Neural progenitor cell (in vitro differentiated cells): ENCODE measurements at regions not wholly inside any gene's neighbourhood (a gene's known extent, or its start where the extent isn't known, plus 50 kb on each side); places are given as distances from the start of the nearest gene placed in this dataset.
A peak's percentile ranks its signal among the peaks of the same experiment; 100 is the strongest.

ENCODE experiments used
- DNase-seq: peaks from one replicate; pipeline ENCODE4 v3.0.0-alpha.2; 2016; ENCODE audit warnings: low spot score
- H2AFZ ChIP-seq: fragments of 200-600 bp; sonication (generic); replicated peaks from 2 replicates; pipeline ENCODE4 v1.6.1; 2016; ENCODE audit warnings: antibody characterized with exemption
- H3F3A ChIP-seq: fragments of 200-600 bp; sonication (generic); 2 replicates; pipeline ENCODE4 v1.6.1; 2016; ENCODE audit warnings: antibody characterized with exemption, low read depth
- H3K27ac ChIP-seq: fragments of 200-600 bp; sonication (generic); 2 replicates; pipeline ENCODE4 v1.5.1; 2016; ENCODE audit warnings: mild to moderate bottlenecking
- H3K27me3 ChIP-seq: fragments of 200-600 bp; sonication (generic); 2 replicates; pipeline ENCODE4 v1.6.1; 2016; ENCODE audit warnings: mild to moderate bottlenecking, moderate library complexity
- H3K36me3 ChIP-seq: fragments of 200-600 bp; sonication (generic); 2 replicates; pipeline ENCODE4 v1.5.1; 2016
- H3K4me1 ChIP-seq: fragments of 200-600 bp; sonication (generic); 2 replicates; pipeline ENCODE4 v1.6.1; 2016; ENCODE audit warnings: mixed run types
- H3K4me2 ChIP-seq: fragments of 200-600 bp; sonication (generic); 2 replicates; pipeline ENCODE4 v1.6.1; 2016
- H3K4me3 ChIP-seq: fragments of 200-600 bp; sonication (generic); 2 replicates; pipeline ENCODE4 v1.5.1; 2016
- H3K79me2 ChIP-seq: fragments of 200-600 bp; sonication (generic); 2 replicates; pipeline ENCODE4 v1.6.1; 2016; ENCODE audit warnings: low read depth
- H3K9ac ChIP-seq: fragments of 200-600 bp; sonication (generic); 2 replicates; pipeline ENCODE4 v1.6.1; 2016
- H3K9me3 ChIP-seq: fragments of 200-600 bp; sonication (generic); 2 replicates; pipeline ENCODE4 v1.5.1; 2016; ENCODE audit warnings: low read depth
- H4K20me1 ChIP-seq: fragments of 200-600 bp; sonication (generic); 2 replicates; pipeline ENCODE4 v1.6.1; 2016; ENCODE audit warnings: low read depth
- H3K27ac Mint-ChIP-seq: 3 replicates; pipeline ENCODE4 v1.8.0; 2021; ENCODE audit warnings: mixed read lengths
- H3K27me3 Mint-ChIP-seq: 2 replicates; pipeline ENCODE4 v1.8.0; 2022; ENCODE audit warnings: low read depth, mild to moderate bottlenecking, inconsistent platforms, moderate library complexity, mixed read lengths; ENCODE audit not compliant: insufficient read depth
- H3K36me3 Mint-ChIP-seq: 3 replicates; pipeline ENCODE4 v1.8.0; 2021; ENCODE audit warnings: mixed read lengths
- H3K4me1 Mint-ChIP-seq: 3 replicates; pipeline ENCODE4 v1.8.0; 2021; ENCODE audit warnings: mixed read lengths
- H3K4me3 Mint-ChIP-seq: 3 replicates; pipeline ENCODE4 v1.8.0; 2021; ENCODE audit warnings: mild to moderate bottlenecking, moderate library complexity, mixed read lengths
- H3K9me3 Mint-ChIP-seq: 3 replicates; pipeline ENCODE4 v1.8.0; 2020; ENCODE audit warnings: mixed read lengths
- EZH2 ChIP-seq: fragments of 200-600 bp; sonication (generic); IDR thresholded peaks from 2 replicates; pipeline ENCODE4 v1.6.1; 2017; ENCODE audit warnings: antibody characterized with exemption, mild to moderate bottlenecking, moderate library complexity
- EZH2phosphoT487 ChIP-seq: fragments of 200-600 bp; sonication (generic); IDR thresholded peaks from 2 replicates; pipeline ENCODE4 v1.6.1; 2017; ENCODE audit warnings: antibody characterized with exemption
- TF ChIP-seq, protein P1 (sequence below): fragments of 200-600 bp; sonication (generic); IDR thresholded peaks from 2 replicates; pipeline ENCODE4 v1.5.1; 2017; ENCODE audit warnings: antibody characterized with exemption, mild to moderate bottlenecking

DNA sequence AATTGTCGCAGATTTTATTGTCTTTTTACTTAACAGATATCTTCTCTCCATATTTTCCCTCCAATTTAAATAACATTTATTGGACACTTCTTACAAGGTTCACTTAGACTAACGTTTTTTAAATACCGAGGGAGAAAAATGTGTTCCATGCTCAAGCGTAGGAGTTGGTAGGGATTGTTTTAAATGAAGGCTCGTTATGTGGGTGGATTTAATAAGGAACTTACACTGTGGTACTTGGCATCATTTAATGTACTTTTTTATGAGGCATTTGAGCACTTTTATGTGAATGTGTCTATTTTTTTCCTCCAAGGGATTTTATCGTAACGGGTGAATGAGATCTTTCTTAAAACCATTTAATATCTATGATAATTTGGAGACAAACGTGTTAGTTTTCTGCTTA is 125.0 kb upstream of the MTHFD1L start:
- H3K36me3 ChIP-seq, result no peaks in the 10 kb centered on the region
- H3K9me3 ChIP-seq, result no peaks in the 10 kb centered on the region
- Mint-ChIP-seq H3K9me3 (peaks cover 3% of the 10 kb centered on the region), H3K4me1 (peaks cover 32% of the 10 kb centered on the region), H3K36me3 (peaks cover 71% of the 10 kb centered on the region), H3K4me3 (no peak overlapping the region), H3K27ac (peak overlapping the region; percentile 95), H3K27me3 (peaks cover 2% of the 10 kb centered on the region)
- H3K79me2 ChIP-seq, result no peaks in the 10 kb centered on the region
- H3K9ac ChIP-seq, result no peak overlapping the region
- no peaks in the 10 kb centered on the region for H3F3A ChIP-seq
- no peak overlapping the region for H3K27ac ChIP-seq
- peaks cover 9% of the 10 kb centered on the region for H3K4me1 ChIP-seq
- no peak for DNase-seq
- no peak for TF ChIP-seq EZH2phosphoT487
- no peak for TF ChIP-seq EZH2
- TF ChIP-seq, protein P1, sequence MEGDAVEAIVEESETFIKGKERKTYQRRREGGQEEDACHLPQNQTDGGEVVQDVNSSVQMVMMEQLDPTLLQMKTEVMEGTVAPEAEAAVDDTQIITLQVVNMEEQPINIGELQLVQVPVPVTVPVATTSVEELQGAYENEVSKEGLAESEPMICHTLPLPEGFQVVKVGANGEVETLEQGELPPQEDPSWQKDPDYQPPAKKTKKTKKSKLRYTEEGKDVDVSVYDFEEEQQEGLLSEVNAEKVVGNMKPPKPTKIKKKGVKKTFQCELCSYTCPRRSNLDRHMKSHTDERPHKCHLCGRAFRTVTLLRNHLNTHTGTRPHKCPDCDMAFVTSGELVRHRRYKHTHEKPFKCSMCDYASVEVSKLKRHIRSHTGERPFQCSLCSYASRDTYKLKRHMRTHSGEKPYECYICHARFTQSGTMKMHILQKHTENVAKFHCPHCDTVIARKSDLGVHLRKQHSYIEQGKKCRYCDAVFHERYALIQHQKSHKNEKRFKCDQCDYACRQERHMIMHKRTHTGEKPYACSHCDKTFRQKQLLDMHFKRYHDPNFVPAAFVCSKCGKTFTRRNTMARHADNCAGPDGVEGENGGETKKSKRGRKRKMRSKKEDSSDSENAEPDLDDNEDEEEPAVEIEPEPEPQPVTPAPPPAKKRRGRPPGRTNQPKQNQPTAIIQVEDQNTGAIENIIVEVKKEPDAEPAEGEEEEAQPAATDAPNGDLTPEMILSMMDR, result no peak
- no peaks in the 10 kb centered on the region for H4K20me1 ChIP-seq
- no peak overlapping the region for H3K4me2 ChIP-seq
- no peak overlapping the region for H3K4me3 ChIP-seq
- H3K27me3 ChIP-seq, result no peaks in the 10 kb centered on the region
- no peak overlapping the region for H2AFZ ChIP-seq

DNA sequence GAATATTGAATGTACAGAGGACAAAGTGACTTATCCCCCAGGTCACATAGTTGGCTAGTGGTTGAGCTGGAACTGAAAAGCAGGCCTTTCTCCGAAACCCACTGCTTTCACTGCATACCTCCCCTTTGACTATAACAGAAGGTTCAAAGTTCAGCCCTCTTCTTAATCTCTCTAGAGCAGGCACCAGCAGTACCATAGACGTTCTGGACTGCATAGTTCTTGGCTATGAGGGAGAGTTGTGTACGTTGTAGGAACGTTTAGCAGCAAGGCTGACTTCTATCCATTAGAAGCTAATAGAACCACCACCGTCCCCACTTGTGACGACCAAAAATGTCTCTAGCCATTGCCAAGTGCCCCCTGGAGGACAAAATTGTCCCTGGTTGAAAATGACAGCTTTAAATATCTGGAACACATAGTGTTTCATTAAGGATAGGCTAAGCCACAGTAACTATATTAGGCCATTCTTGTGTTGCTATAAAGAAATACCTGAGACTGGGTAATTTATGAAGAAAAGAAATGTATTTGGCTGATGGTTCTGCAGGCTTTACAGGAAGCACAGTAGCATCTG is 123.8 kb upstream of the MTHFD1L start:
- peaks cover 3% of the 10 kb centered on the region for H3K9me3 Mint-ChIP-seq
- H3K4me1 ChIP-seq, result peaks cover 9% of the 10 kb centered on the region
- peak overlapping the region; percentile 34 for H3K27ac Mint-ChIP-seq
- no peaks in the 10 kb centered on the region for H3K9me3 ChIP-seq
- H3K36me3 ChIP-seq, result no peaks in the 10 kb centered on the region
- no peak overlapping the region for H2AFZ ChIP-seq
- H3K36me3 Mint-ChIP-seq, result peaks cover 63% of the 10 kb centered on the region
- H3K9ac ChIP-seq, result no peak overlapping the region
- no peak for TF ChIP-seq EZH2
- no peak for TF ChIP-seq EZH2phosphoT487
- TF ChIP-seq, protein P1, result peak; percentile 69
- H4K20me1 ChIP-seq, result no peaks in the 10 kb centered on the region
- H3K79me2 ChIP-seq, result no peaks in the 10 kb centered on the region
- no peak overlapping the region for H3K4me3 Mint-ChIP-seq
- H3K4me3 ChIP-seq, result no peak overlapping the region
- H3K4me2 ChIP-seq, result no peak overlapping the region
- no peak overlapping the region for H3K27ac ChIP-seq
- peak; percentile 56 for DNase-seq
- peaks cover 2% of the 10 kb centered on the region for H3K27me3 Mint-ChIP-seq
- peaks cover 40% of the 10 kb centered on the region for H3K4me1 Mint-ChIP-seq
- no peaks in the 10 kb centered on the region for H3F3A ChIP-seq
- no peaks in the 10 kb centered on the region for H3K27me3 ChIP-seq

DNA sequence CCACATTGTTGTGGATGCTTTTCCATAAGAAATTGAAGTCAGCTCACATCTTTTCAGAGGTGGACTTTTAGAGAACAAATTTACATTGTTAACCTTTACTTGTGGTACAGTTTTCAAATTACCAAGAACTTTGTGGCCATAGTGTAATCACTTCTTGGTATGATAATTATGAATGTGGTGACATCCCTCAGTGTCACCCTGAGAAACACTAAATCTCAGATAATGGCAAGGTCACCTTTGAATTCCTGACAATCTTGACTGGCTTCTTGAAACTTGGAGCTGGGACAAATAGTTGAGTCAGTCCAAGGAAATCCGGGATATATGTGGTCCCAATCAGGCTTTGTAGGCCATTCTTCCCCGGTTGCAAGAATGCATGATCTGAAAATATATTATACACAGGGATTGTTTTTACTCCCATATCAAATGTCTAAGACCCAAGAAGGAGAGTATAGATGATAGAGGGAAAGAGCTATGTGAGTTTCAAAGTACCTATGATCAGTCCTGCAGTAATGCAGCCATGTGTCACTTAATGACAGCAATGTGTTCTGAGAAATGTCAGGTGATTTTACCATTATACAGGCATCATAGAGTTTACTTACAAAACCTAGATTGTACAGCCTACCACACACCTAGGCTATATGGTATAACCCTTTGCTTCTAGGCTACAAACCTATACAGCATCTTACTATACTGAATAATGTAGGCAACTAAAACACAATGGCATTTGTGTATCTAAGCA is 120.8 kb upstream of the MTHFD1L start:
- Histone ChIP-seq H3K27me3 (no peaks in the 10 kb centered on the region), H3K9me3 (no peaks in the 10 kb centered on the region), H3K9ac (no peak overlapping the region), H3K4me3 (no peak overlapping the region), H2AFZ (no peak overlapping the region), H3K4me1 (peaks cover 6% of the 10 kb centered on the region), H3K79me2 (no peaks in the 10 kb centered on the region), H3F3A (no peaks in the 10 kb centered on the region), H3K4me2 (no peak overlapping the region), H4K20me1 (no peaks in the 10 kb centered on the region), H3K36me3 (no peaks in the 10 kb centered on the region), H3K27ac (no peak overlapping the region)
- no peak for DNase-seq
- Mint-ChIP-seq H3K4me3 (no peak overlapping the region), H3K27ac (no peak overlapping the region), H3K36me3 (peaks cover 56% of the 10 kb centered on the region), H3K4me1 (peaks cover 33% of the 10 kb centered on the region), H3K9me3 (peaks cover 3% of the 10 kb centered on the region), H3K27me3 (peaks cover 4% of the 10 kb centered on the region)
- no peak for TF ChIP-seq EZH2
- TF ChIP-seq EZH2phosphoT487, result no peak
- TF ChIP-seq, protein P1, result no peak
